Body of pancreas (tissue), 4 donors: ENCODE measurements at regions not wholly inside any gene's neighbourhood (a gene's known extent, or its start where the extent isn't known, plus 50 kb on each side); places are given as distances from the start of the nearest gene placed in this dataset.
"Not testable (repeated sequence)": the region's sequence is repeated elsewhere in the genome, so short reads cannot be mapped to it uniquely, and the experiment has no call there.

Experiments
- ATAC-seq: fragments of 150-250 bp; one replicate; pipeline ENCODE4 v1.9.1; 2016
- DNase-seq, 4 donors: peaks; one replicate each; pipeline ENCODE4 v3.0.0-alpha.2; 2019
- H3K27ac ChIP-seq, 4 donors: fragments of 200-600 bp; sonication (generic); 1 replicate in 3 of 4; 2 replicates in 1 of 4; pipeline versions ENCODE4 v1.5.1 to v1.6.1; 2016 to 2019; ENCODE audit warnings: mild to moderate bottlenecking in 1 of 4, mixed read lengths in 1 of 4, moderate library complexity in 1 of 4
- H3K27me3 ChIP-seq, 2 donors: fragments of 200-600 bp; sonication (generic); one replicate each; pipeline ENCODE4 v1.6.0; 2016; ENCODE audit warnings: mild to moderate bottlenecking in 1 of 2
- H3K36me3 ChIP-seq, 2 donors: fragments of 200-600 bp; sonication (generic); replicated peaks in 1 of 2; 2 replicates each; pipeline ENCODE4 v1.5.1; 2016; ENCODE audit warnings: low read depth in 2 of 2; ENCODE audit not compliant: insufficient read depth in 1 of 2
- H3K4me1 ChIP-seq: fragments of 200-600 bp; sonication (generic); one replicate; pipeline ENCODE4 v1.6.0; 2016
- H3K4me3 ChIP-seq, 2 donors: fragments of 200-600 bp; sonication (generic); 1 replicate in 1 of 2; 2 replicates in 1 of 2; pipeline ENCODE4 v1.5.1; 2016 to 2019
- H3K9me3 ChIP-seq, 3 donors: fragments of 200-600 bp; sonication (generic); 1 replicate in 2 of 3; 2 replicates in 1 of 3; pipeline ENCODE4 v1.5.1; 2016
- POLR2A ChIP-seq, 3 donors: fragments of 450-650 bp; IDR thresholded peaks; one replicate each; pipeline ENCODE4 v1.6.1; 2016; ENCODE audit warnings: antibody characterized with exemption in 3 of 3, mild to moderate bottlenecking in 2 of 3
- WGBS, 2 donors: methylation state at CpG; one replicate each; pipeline ENCODE4 v1.1.5; 2017; 5-methylcytosine and 5-hydroxymethylcytosine counted together
- intact Hi-C: fragments of 100-400 bp; cut with DNase I; formaldehyde crosslinking; loops from one replicate; pipeline ENCODE4 v1.15.1; 2023
- TF ChIP-seq, protein P1 (sequence below), 7 experiments: fragments of 450-650 bp in 4 of 7; fragments of 200-600 bp in 3 of 7; sonication (generic) in 3 of 7; IDR thresholded peaks; one replicate each; pipeline ENCODE4 v1.5.1; 2016 to 2019; ENCODE audit warnings: antibody characterized with exemption in 7 of 7

DNA sequence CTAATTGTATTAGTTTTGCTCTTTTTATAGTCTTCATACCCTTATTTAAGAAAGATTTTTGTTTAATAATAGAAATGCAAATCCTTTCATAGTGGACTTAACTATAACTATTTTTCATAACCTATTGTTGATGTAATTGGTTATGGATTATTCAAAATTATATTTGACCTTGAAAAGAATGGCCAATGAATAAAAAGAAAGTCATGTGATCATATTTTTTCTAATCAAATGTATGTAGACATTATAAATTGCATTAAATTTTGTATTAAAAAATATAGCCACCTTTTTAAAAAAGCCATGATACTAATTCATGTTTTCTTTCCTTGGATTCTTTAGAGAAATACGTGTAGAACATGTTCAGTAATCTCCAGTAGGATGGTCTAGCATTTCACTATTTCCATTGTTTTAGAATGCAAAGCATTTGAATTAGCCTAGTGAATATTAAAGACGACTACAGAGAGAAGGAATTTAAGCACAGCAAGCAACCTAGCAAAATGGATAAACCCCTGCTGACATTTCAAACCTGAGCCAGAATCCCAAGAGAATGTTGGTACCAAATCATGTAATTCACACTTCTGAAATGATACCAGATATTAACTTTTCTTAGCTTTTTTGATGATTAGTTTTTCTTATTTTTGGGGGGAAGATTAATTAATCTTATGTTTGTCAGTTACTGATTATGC, 1297.4 kb upstream of the MIR17HG start:
- ATAC-seq (no peak), DNase-seq (no peak)
- peaks cover 0 to 13% (median 0%) of the 10 kb centered on the region in 3 donors for H3K9me3 ChIP-seq
- no peak overlapping the region for H3K4me3 ChIP-seq
- H3K36me3 ChIP-seq: no peaks in the 10 kb centered on the region
- 24 to 29% methylated on average over 2 of the region's 2 CpGs for WGBS, 2 donors
- H3K27ac ChIP-seq: no peak overlapping the region
- H3K4me1 ChIP-seq: no peaks in the 10 kb centered on the region
- TF ChIP-seq POLR2A (IDR thresholded peaks at IDR 0.05): no peak
- TF ChIP-seq, protein P1, sequence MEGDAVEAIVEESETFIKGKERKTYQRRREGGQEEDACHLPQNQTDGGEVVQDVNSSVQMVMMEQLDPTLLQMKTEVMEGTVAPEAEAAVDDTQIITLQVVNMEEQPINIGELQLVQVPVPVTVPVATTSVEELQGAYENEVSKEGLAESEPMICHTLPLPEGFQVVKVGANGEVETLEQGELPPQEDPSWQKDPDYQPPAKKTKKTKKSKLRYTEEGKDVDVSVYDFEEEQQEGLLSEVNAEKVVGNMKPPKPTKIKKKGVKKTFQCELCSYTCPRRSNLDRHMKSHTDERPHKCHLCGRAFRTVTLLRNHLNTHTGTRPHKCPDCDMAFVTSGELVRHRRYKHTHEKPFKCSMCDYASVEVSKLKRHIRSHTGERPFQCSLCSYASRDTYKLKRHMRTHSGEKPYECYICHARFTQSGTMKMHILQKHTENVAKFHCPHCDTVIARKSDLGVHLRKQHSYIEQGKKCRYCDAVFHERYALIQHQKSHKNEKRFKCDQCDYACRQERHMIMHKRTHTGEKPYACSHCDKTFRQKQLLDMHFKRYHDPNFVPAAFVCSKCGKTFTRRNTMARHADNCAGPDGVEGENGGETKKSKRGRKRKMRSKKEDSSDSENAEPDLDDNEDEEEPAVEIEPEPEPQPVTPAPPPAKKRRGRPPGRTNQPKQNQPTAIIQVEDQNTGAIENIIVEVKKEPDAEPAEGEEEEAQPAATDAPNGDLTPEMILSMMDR (IDR thresholded peaks at IDR 0.05): no peak
- no peaks in the 10 kb centered on the region for H3K27me3 ChIP-seq
- intact Hi-C loops: no loop called here

GRCh38 chr13:90055121-90055520, 1292.4 kb upstream of the MIR17HG start:
- TF ChIP-seq POLR2A (IDR thresholded peaks at IDR 0.05): no peak
- TF ChIP-seq, protein P1 (IDR thresholded peaks at IDR 0.05): no peak
- Histone ChIP-seq H3K9me3 (no peaks in the 10 kb centered on the region), H3K27ac (no peak overlapping the region), H3K27me3 (no peaks in the 10 kb centered on the region), H3K4me3 (no peak overlapping the region), H3K36me3 (no peaks in the 10 kb centered on the region), H3K4me1 (no peaks in the 10 kb centered on the region)
- no peak for DNase-seq
- 27 to 47% methylated on average over 3 of the region's 3 CpGs for WGBS, 2 donors
- intact Hi-C loops: no loop called here
- ATAC-seq: no peak

GRCh38 chr13:90055760-90056159, 1291.7 kb upstream of the MIR17HG start:
- Histone ChIP-seq H3K9me3 (no peaks in the 10 kb centered on the region), H3K27ac (no peak overlapping the region), H3K27me3 (no peaks in the 10 kb centered on the region), H3K4me1 (no peaks in the 10 kb centered on the region), H3K4me3 (no peak overlapping the region), H3K36me3 (no peaks in the 10 kb centered on the region)
- ATAC-seq (no peak), DNase-seq (no peak)
- TF ChIP-seq, protein P1 (IDR thresholded peaks at IDR 0.05): no peak
- TF ChIP-seq POLR2A (IDR thresholded peaks at IDR 0.05): no peak
- intact Hi-C loops: no loop called here

- not testable (repeated sequence) for DNase-seq, H3K36me3 ChIP-seq
Measured at GRCh38 chr13:90064226-90064625, 1283.3 kb upstream of the MIR17HG start.

GRCh38 chr13:90068658-90069057, 1278.8 kb upstream of the MIR17HG start:
- intact Hi-C loops: no loop called here
- H3K36me3 ChIP-seq: no peaks in the 10 kb centered on the region
- H3K27ac ChIP-seq: no peak overlapping the region
- DNase-seq (no peak), ATAC-seq (no peak)
- H3K4me1 ChIP-seq: no peaks in the 10 kb centered on the region
- 34 to 36% methylated on average over 3 of the region's 3 CpGs for WGBS, 2 donors
- no peaks in the 10 kb centered on the region for H3K27me3 ChIP-seq
- no peak for TF ChIP-seq POLR2A (IDR thresholded peaks at IDR 0.05)
- TF ChIP-seq, protein P1 (IDR thresholded peaks at IDR 0.05): no peak
- H3K9me3 ChIP-seq: no peaks in the 10 kb centered on the region
- H3K4me3 ChIP-seq: no peak overlapping the region

More at GRCh38 chr13:90064226-90064625, 1283.3 kb upstream of the MIR17HG start:
- H3K9me3 ChIP-seq, H3K27ac ChIP-seq, H3K4me3 ChIP-seq, ATAC-seq, H3K4me1 ChIP-seq, H3K27me3 ChIP-seq, intact Hi-C loops: not testable (repeated sequence)
